ENCODE measurements at regions not wholly inside any gene's neighbourhood (a gene's known extent, or its start where the extent isn't known, plus 50 kb on each side); places are given as distances from the start of the nearest gene placed in this dataset.

GRCh38 chr5:51892680-51893079 lies 509.4 kb downstream of the ISL1 start:
- TF ChIP-seq, protein P1, sequence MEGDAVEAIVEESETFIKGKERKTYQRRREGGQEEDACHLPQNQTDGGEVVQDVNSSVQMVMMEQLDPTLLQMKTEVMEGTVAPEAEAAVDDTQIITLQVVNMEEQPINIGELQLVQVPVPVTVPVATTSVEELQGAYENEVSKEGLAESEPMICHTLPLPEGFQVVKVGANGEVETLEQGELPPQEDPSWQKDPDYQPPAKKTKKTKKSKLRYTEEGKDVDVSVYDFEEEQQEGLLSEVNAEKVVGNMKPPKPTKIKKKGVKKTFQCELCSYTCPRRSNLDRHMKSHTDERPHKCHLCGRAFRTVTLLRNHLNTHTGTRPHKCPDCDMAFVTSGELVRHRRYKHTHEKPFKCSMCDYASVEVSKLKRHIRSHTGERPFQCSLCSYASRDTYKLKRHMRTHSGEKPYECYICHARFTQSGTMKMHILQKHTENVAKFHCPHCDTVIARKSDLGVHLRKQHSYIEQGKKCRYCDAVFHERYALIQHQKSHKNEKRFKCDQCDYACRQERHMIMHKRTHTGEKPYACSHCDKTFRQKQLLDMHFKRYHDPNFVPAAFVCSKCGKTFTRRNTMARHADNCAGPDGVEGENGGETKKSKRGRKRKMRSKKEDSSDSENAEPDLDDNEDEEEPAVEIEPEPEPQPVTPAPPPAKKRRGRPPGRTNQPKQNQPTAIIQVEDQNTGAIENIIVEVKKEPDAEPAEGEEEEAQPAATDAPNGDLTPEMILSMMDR (IDR thresholded peaks at IDR 0.05) = no peak
- no peak for TF ChIP-seq POLR2A (IDR thresholded peaks at IDR 0.05)
- TF ChIP-seq POLR2AphosphoS5 (IDR thresholded peaks at IDR 0.05; ENCODE audit: insufficient read depth in 1 of 2, low read depth in 1 of 2) = no peak

All from vagina (tissue), 2 donors.